ENCODE measurements at regions not wholly inside any gene's neighbourhood (a gene's known extent, or its start where the extent isn't known, plus 50 kb on each side); places are given as distances from the start of the nearest gene placed in this dataset.

DNA sequence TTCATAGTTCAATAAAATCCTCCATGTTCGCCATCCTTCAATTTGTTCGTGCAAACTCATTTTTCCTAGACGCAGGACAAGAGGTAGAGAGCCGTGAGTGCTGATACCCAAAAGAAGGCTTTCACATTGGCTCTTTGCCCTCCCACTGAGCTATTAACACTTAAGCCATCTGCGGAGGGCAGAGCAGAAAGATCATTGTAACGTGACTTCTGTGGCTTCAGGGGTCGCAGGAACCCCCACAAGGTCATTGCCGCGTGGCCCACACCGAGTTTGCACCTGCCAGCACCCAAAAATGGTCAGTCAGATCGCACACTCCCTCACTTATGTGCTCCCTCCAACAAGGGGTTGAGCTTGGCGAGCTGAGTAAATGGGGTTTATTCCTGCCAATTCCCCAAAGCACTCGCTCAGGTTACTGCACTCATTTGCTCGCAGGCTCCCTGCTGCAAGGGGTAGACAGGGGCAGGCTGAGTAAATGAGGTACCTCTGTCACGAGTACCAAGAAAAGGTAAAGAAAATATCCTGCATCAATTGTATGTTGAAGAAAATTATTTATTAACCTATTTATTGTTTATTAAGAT lies 144.1 kb downstream of the PRR20E start:
- Mint-ChIP-seq H3K27me3 (no peaks in the 10 kb centered on the region), H3K4me1 (no peaks in the 10 kb centered on the region), H3K9me3 (peaks cover 0 to 8% (median 4%) of the 10 kb centered on the region in 11 donors), H3K27ac (no peak overlapping the region), H3K36me3 (no peaks in the 10 kb centered on the region), H3K4me3 (no peak overlapping the region)
- Histone ChIP-seq H3K36me3 (ENCODE audit: control insufficient read depth in 2 of 3, insufficient read depth in 3 of 3, low read length in 3 of 3) (no peaks in the 10 kb centered on the region), H3K27me3 (ENCODE audit: control insufficient read depth in 2 of 2, insufficient read depth in 2 of 2, low read length in 2 of 2) (no peaks in the 10 kb centered on the region), H3K4me3 (ENCODE audit: low read length) (no peak overlapping the region), H3K4me1 (ENCODE audit: control insufficient read depth in 2 of 2, insufficient read depth in 2 of 2, low read length in 2 of 2) (no peaks in the 10 kb centered on the region), H3K9me3 (ENCODE audit: control insufficient read depth in 2 of 3, low read length in 3 of 3) (no peaks in the 10 kb centered on the region), H3K27ac (ENCODE audit: low read depth, low read length) (no peak overlapping the region)
- CTCF ChIA-PET: no interaction called here
- POLR2A ChIA-PET: no interaction called here
- ATAC-seq (no peak), DNase-seq (no peak)
- intact Hi-C loops (cut with micrococcal nuclease): no loop called here

GRCh38 chr13:57314897-57315520 lies 148.0 kb downstream of the PRR20E start:
- Mint-ChIP-seq H3K36me3 (no peaks in the 10 kb centered on the region), H3K27me3 (no peaks in the 10 kb centered on the region), H3K27ac (no peak overlapping the region), H3K4me3 (no peak overlapping the region), H3K9me3 (peaks cover 0 to 32% (median 2%) of the 10 kb centered on the region in 11 donors), H3K4me1 (peaks cover 0 to 4% (median 0%) of the 10 kb centered on the region in 7 donors)
- CTCF ChIA-PET: no interaction called here
- no peaks in the 10 kb centered on the region for H3K27me3 ChIP-seq (ENCODE audit: control insufficient read depth in 2 of 2, insufficient read depth in 2 of 2, low read length in 2 of 2)
- H3K4me1 ChIP-seq (ENCODE audit: control insufficient read depth in 2 of 2, insufficient read depth in 2 of 2, low read length in 2 of 2): no peaks in the 10 kb centered on the region
- H3K4me3 ChIP-seq (ENCODE audit: low read length): no peak overlapping the region
- no peak for DNase-seq
- no peaks in the 10 kb centered on the region for H3K36me3 ChIP-seq (ENCODE audit: control insufficient read depth in 2 of 3, insufficient read depth in 3 of 3, low read length in 3 of 3)
- intact Hi-C loops (cut with micrococcal nuclease): no loop called here
- no peak for ATAC-seq
- POLR2A ChIA-PET: no interaction called here
- no peak overlapping the region for H3K27ac ChIP-seq (ENCODE audit: low read depth, low read length)
- H3K9me3 ChIP-seq (ENCODE audit: control insufficient read depth in 2 of 3, low read length in 3 of 3): no peaks in the 10 kb centered on the region

GRCh38 chr13:57326532-57326931 lies 159.5 kb downstream of the PRR20E start:
- no peaks in the 10 kb centered on the region for H3K9me3 ChIP-seq (ENCODE audit: control insufficient read depth in 2 of 3, low read length in 3 of 3)
- Mint-ChIP-seq H3K36me3 (no peaks in the 10 kb centered on the region), H3K9me3 (peaks cover 0 to 12% (median 4%) of the 10 kb centered on the region in 11 donors), H3K27ac (peak overlapping the region in 1 of 9 donors; percentile 7), H3K4me3 (peak overlapping the region in 2 of 10 donors; percentile 27 to 58), H3K4me1 (peaks cover 0 to 3% (median 0%) of the 10 kb centered on the region in 7 donors), H3K27me3 (no peaks in the 10 kb centered on the region)
- H3K27me3 ChIP-seq (ENCODE audit: control insufficient read depth in 2 of 2, insufficient read depth in 2 of 2, low read length in 2 of 2): no peaks in the 10 kb centered on the region
- ChIA-PET CTCF (no interaction called here), POLR2A (no interaction called here)
- ATAC-seq (no peak), DNase-seq (no peak)
- H3K27ac ChIP-seq (ENCODE audit: low read depth, low read length): no peak overlapping the region
- H3K4me1 ChIP-seq (ENCODE audit: control insufficient read depth in 2 of 2, insufficient read depth in 2 of 2, low read length in 2 of 2): no peaks in the 10 kb centered on the region
- intact Hi-C loops (cut with micrococcal nuclease): no loop called here
- no peak overlapping the region for H3K4me3 ChIP-seq (ENCODE audit: low read length)
- no peaks in the 10 kb centered on the region for H3K36me3 ChIP-seq (ENCODE audit: control insufficient read depth in 2 of 3, insufficient read depth in 3 of 3, low read length in 3 of 3)

DNA sequence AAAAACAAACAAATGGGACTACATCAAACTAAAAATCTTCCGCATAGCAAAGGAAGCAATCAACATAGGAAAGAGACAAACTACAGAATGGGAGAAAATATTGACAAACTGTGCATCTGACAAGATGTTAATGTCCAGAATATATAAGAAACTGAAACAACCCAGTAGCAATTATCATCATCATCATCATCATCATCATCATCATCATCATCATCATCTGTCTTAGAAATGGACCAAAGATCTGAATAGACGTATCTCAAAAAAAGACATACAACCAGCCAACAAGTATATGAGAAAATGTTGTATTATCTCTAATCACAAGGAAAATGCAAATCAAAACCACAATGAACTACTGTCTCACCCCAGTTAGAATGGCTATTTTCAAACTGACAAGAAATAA lies 173.9 kb downstream of the PRR20E start:
- intact Hi-C loops (cut with micrococcal nuclease): no loop called here
- DNase-seq (no peak), ATAC-seq (no peak)
- no peaks in the 10 kb centered on the region for H3K36me3 ChIP-seq (ENCODE audit: control insufficient read depth in 2 of 3, insufficient read depth in 3 of 3, low read length in 3 of 3)
- Mint-ChIP-seq H3K27ac (no peak overlapping the region), H3K36me3 (no peaks in the 10 kb centered on the region), H3K4me3 (no peak overlapping the region), H3K9me3 (peaks cover 0 to 10% (median 2%) of the 10 kb centered on the region in 11 donors), H3K4me1 (no peaks in the 10 kb centered on the region), H3K27me3 (no peaks in the 10 kb centered on the region)
- POLR2A ChIA-PET: no interaction called here
- H3K27me3 ChIP-seq (ENCODE audit: control insufficient read depth in 2 of 2, insufficient read depth in 2 of 2, low read length in 2 of 2): no peaks in the 10 kb centered on the region
- H3K9me3 ChIP-seq (ENCODE audit: control insufficient read depth in 2 of 3, low read length in 3 of 3): no peaks in the 10 kb centered on the region
- CTCF ChIA-PET: no interaction called here
- H3K4me1 ChIP-seq (ENCODE audit: control insufficient read depth in 2 of 2, insufficient read depth in 2 of 2, low read length in 2 of 2): no peaks in the 10 kb centered on the region
- H3K4me3 ChIP-seq (ENCODE audit: low read length): no peak overlapping the region
- no peak overlapping the region for H3K27ac ChIP-seq (ENCODE audit: low read depth, low read length)

DNA sequence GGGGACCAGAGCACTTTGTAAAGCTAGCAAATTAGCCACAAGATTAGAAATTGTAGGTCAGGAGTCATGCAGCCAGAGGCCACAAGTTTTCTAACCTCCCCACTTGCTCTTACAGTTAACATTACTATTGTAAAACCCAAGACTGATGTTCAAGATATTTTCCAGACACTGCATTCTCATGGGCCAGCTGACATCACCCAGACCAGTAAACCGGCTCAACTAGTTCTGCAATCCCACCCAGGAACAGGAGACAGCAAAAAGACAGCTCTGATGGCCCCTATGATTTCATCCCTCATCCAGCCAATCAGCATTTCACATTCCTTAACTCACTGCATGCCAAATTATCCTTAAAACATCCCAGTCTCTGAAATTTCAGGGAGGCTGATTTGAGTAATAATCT lies 178.5 kb downstream of the PRR20E start:
- no peaks in the 10 kb centered on the region for H3K4me1 ChIP-seq (ENCODE audit: control insufficient read depth in 2 of 2, insufficient read depth in 2 of 2, low read length in 2 of 2)
- no peak overlapping the region for H3K4me3 Mint-ChIP-seq
- H3K36me3 ChIP-seq (ENCODE audit: control insufficient read depth in 2 of 3, insufficient read depth in 3 of 3, low read length in 3 of 3): no peaks in the 10 kb centered on the region
- peaks cover 0 to 20% (median 5%) of the 10 kb centered on the region in 11 donors for H3K9me3 Mint-ChIP-seq
- no peak overlapping the region for H3K4me3 ChIP-seq (ENCODE audit: low read length)
- H3K4me1 Mint-ChIP-seq: no peaks in the 10 kb centered on the region
- H3K27ac ChIP-seq (ENCODE audit: low read depth, low read length): no peak overlapping the region
- no peaks in the 10 kb centered on the region for H3K36me3 Mint-ChIP-seq
- ChIA-PET POLR2A (no interaction called here), CTCF (no interaction called here)
- peak in 1 of 9 donors; percentile 0 for DNase-seq
- H3K27me3 ChIP-seq (ENCODE audit: control insufficient read depth in 2 of 2, insufficient read depth in 2 of 2, low read length in 2 of 2): no peaks in the 10 kb centered on the region
- no peaks in the 10 kb centered on the region for H3K9me3 ChIP-seq (ENCODE audit: control insufficient read depth in 2 of 3, low read length in 3 of 3)
- ATAC-seq: no peak
- no peaks in the 10 kb centered on the region for H3K27me3 Mint-ChIP-seq
- intact Hi-C loops (cut with micrococcal nuclease): no loop called here
- H3K27ac Mint-ChIP-seq: no peak overlapping the region

DNA sequence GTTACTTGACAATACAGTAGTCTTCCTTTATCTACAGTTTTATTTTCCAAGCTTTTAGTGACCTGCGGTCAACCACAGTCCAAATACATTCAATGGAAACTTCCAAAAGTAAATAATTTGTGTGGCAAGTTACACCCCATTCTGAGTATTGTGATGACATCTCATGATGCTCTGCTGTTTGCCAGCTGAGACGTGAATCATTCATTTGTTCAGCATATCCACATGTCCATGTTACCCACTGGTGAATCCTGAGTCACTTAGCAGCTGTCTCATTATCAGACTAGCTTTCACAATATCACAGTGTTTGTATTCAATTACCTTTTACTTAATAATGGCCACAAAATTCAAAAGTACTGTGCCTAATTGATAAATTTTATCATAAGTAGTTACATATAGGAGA lies 179.8 kb downstream of the PRR20E start:
- no peak overlapping the region for H3K4me3 Mint-ChIP-seq
- intact Hi-C loops (cut with micrococcal nuclease): no loop called here
- peaks cover 0 to 21% (median 8%) of the 10 kb centered on the region in 11 donors for H3K9me3 Mint-ChIP-seq
- H3K27me3 Mint-ChIP-seq: no peaks in the 10 kb centered on the region
- H3K36me3 Mint-ChIP-seq: no peaks in the 10 kb centered on the region
- DNase-seq (no peak), ATAC-seq (no peak)
- CTCF ChIA-PET: no interaction called here
- H3K4me1 Mint-ChIP-seq: no peaks in the 10 kb centered on the region
- H3K9me3 ChIP-seq (ENCODE audit: control insufficient read depth in 2 of 3, low read length in 3 of 3): no peaks in the 10 kb centered on the region
- H3K4me3 ChIP-seq (ENCODE audit: low read length): no peak overlapping the region
- no peaks in the 10 kb centered on the region for H3K36me3 ChIP-seq (ENCODE audit: control insufficient read depth in 2 of 3, insufficient read depth in 3 of 3, low read length in 3 of 3)
- no peaks in the 10 kb centered on the region for H3K27me3 ChIP-seq (ENCODE audit: control insufficient read depth in 2 of 2, insufficient read depth in 2 of 2, low read length in 2 of 2)
- H3K4me1 ChIP-seq (ENCODE audit: control insufficient read depth in 2 of 2, insufficient read depth in 2 of 2, low read length in 2 of 2): no peaks in the 10 kb centered on the region
- POLR2A ChIA-PET: no interaction called here
- H3K27ac ChIP-seq (ENCODE audit: low read depth, low read length): no peak overlapping the region
- no peak overlapping the region for H3K27ac Mint-ChIP-seq

DNA sequence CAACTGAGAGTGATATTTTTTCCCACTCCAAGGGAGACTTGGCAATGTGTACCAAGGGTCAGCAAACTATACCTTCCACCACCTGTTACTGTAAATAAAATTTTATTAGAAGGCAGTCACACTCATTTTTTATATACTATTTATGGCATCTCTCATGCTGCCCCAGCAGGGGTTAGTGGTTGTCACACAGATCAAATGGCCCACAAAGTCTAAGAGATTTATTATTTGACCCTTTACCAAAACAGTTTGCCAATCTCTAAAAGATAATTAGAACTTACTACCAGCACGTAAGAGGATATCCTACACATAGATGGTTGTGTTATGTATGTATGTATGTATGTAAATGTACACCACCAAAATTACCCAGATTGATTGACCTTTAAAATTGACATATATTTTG lies 185.1 kb downstream of the PRR20E start:
- H3K27me3 Mint-ChIP-seq: no peaks in the 10 kb centered on the region
- CTCF ChIA-PET: no interaction called here
- intact Hi-C loops (cut with micrococcal nuclease): no loop called here

More for the DNA sequence above, 185.1 kb downstream of the PRR20E start:
- Histone ChIP-seq H3K4me3 (ENCODE audit: low read length) (no peak overlapping the region), H3K4me1 (ENCODE audit: control insufficient read depth in 2 of 2, insufficient read depth in 2 of 2, low read length in 2 of 2) (no peaks in the 10 kb centered on the region), H3K9me3 (ENCODE audit: control insufficient read depth in 2 of 3, low read length in 3 of 3) (no peaks in the 10 kb centered on the region), H3K27me3 (ENCODE audit: control insufficient read depth in 2 of 2, insufficient read depth in 2 of 2, low read length in 2 of 2) (no peaks in the 10 kb centered on the region), H3K27ac (ENCODE audit: low read depth, low read length) (no peak overlapping the region), H3K36me3 (ENCODE audit: control insufficient read depth in 2 of 3, insufficient read depth in 3 of 3, low read length in 3 of 3) (no peaks in the 10 kb centered on the region)
- H3K4me3 Mint-ChIP-seq: no peak overlapping the region
- POLR2A ChIA-PET: no interaction called here
- H3K9me3 Mint-ChIP-seq: peaks cover 0 to 32% (median 11%) of the 10 kb centered on the region in 11 donors
- ATAC-seq (no peak), DNase-seq (no peak)
- H3K36me3 Mint-ChIP-seq: no peaks in the 10 kb centered on the region
- no peak overlapping the region for H3K27ac Mint-ChIP-seq
- H3K4me1 Mint-ChIP-seq: peaks cover 0 to 1% (median 0%) of the 10 kb centered on the region in 7 donors

Measured in naive thymus-derived CD4-positive, alpha-beta T cell (primary cell).